ENCODE measurements at regions not wholly inside any gene's neighbourhood (a gene's known extent, or its start where the extent isn't known, plus 50 kb on each side); places are given as distances from the start of the nearest gene placed in this dataset.

DNA sequence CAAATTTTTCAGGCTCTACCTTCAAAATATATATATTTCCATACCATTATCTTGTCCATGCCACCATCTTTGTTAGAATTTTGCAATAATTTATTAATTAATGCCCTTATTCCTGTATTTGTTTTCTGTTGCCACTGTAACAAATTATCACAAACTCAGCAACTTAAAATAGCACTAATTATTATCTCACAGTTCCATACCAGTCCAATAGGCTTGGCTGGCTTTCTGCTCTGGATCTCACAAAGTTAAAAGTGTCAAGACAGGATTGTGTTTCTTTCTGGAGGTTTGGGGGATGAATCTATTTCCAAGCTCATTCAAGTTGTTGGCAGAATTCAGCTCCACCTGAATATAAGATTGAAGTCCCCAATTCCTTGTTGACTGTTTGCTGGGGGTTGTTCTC lies 58.6 kb upstream of the SLC38A4 start:
- no peaks in the 10 kb centered on the region for H3K36me3 ChIP-seq (ENCODE audit: control insufficient read depth, insufficient read depth, low read length)
- no peaks in the 10 kb centered on the region for H3K4me1 ChIP-seq
- no peaks in the 10 kb centered on the region for H3K9me3 ChIP-seq (ENCODE audit: control insufficient read depth, low read length)
- H3K79me2 ChIP-seq = no peaks in the 10 kb centered on the region
- H3K4me2 ChIP-seq (ENCODE audit: low read length) = no peak overlapping the region
- TF ChIP-seq, protein P1, sequence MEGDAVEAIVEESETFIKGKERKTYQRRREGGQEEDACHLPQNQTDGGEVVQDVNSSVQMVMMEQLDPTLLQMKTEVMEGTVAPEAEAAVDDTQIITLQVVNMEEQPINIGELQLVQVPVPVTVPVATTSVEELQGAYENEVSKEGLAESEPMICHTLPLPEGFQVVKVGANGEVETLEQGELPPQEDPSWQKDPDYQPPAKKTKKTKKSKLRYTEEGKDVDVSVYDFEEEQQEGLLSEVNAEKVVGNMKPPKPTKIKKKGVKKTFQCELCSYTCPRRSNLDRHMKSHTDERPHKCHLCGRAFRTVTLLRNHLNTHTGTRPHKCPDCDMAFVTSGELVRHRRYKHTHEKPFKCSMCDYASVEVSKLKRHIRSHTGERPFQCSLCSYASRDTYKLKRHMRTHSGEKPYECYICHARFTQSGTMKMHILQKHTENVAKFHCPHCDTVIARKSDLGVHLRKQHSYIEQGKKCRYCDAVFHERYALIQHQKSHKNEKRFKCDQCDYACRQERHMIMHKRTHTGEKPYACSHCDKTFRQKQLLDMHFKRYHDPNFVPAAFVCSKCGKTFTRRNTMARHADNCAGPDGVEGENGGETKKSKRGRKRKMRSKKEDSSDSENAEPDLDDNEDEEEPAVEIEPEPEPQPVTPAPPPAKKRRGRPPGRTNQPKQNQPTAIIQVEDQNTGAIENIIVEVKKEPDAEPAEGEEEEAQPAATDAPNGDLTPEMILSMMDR (IDR thresholded peaks at IDR 0.05) = no peak
- H3K9ac ChIP-seq = no peak overlapping the region
- H2AFZ ChIP-seq = no peak overlapping the region
- no peaks in the 10 kb centered on the region for H3K27me3 ChIP-seq (ENCODE audit: control insufficient read depth, insufficient read depth, low read length)
- no peak overlapping the region for H3K4me3 ChIP-seq (ENCODE audit: low read depth, low read length)
- no peak overlapping the region for H3K27ac ChIP-seq

DNA sequence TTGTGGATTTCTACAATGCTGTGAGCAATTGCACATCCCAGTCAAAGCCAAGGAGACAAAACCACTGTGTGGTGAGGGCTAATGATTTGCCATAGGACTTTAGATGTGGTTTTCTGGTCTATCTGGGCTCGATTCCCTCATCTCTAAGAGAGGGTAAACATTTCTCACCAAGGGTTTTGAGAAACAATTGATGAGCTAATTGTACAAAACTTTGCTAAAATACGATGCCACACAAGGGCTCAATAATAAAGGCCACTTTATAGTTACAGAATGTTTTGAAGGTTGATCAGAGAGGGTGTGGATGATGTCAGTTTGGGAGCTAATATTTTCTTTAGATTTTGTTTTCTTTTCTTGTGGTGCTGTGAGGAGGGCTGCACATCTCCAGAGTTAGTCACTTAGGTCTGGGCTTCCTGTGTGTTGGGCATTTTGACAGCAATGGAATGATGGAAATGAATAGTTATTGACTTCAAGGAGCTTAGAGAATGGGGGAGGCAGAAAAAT lies 60.8 kb upstream of the SLC38A4 start:
- H3K9ac ChIP-seq = no peak overlapping the region
- no peaks in the 10 kb centered on the region for H3K36me3 ChIP-seq (ENCODE audit: control insufficient read depth, insufficient read depth, low read length)
- no peak overlapping the region for H2AFZ ChIP-seq
- no peak overlapping the region for H3K4me3 ChIP-seq (ENCODE audit: low read depth, low read length)
- no peaks in the 10 kb centered on the region for H3K9me3 ChIP-seq (ENCODE audit: control insufficient read depth, low read length)
- H3K4me2 ChIP-seq (ENCODE audit: low read length) = no peak overlapping the region
- H3K79me2 ChIP-seq = no peaks in the 10 kb centered on the region
- H3K27me3 ChIP-seq (ENCODE audit: control insufficient read depth, insufficient read depth, low read length) = no peaks in the 10 kb centered on the region
- TF ChIP-seq, protein P1 (IDR thresholded peaks at IDR 0.05) = no peak
- no peak overlapping the region for H3K27ac ChIP-seq
- H3K4me1 ChIP-seq = no peaks in the 10 kb centered on the region

DNA sequence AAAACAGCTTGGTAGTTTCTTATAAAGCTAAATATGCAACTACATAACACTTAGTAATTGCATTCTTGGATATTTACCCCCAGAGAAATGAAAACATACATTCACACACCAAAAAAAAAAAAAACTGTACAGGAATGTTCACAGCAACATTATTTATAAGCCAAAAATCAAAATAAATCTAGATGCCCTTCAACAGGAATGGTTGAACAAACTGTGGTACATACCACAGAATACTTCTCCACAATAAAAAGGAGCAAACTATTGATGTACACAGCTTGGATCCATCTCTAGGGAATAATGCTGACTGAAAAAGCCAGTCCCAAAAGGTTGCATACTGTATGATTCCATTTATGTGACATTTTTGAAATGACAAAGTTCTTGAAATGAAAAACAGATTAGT lies 62.1 kb upstream of the SLC38A4 start:
- Histone ChIP-seq H3K27me3 (ENCODE audit: control insufficient read depth, insufficient read depth, low read length) (no peaks in the 10 kb centered on the region), H3K27ac (no peak overlapping the region), H3K4me1 (no peaks in the 10 kb centered on the region), H3K36me3 (ENCODE audit: control insufficient read depth, insufficient read depth, low read length) (no peaks in the 10 kb centered on the region), H3K4me3 (ENCODE audit: low read depth, low read length) (no peak overlapping the region), H3K79me2 (no peaks in the 10 kb centered on the region), H3K9me3 (ENCODE audit: control insufficient read depth, low read length) (no peaks in the 10 kb centered on the region), H2AFZ (no peak overlapping the region), H3K4me2 (ENCODE audit: low read length) (no peak overlapping the region), H3K9ac (no peak overlapping the region)
- TF ChIP-seq, protein P1 (IDR thresholded peaks at IDR 0.05) = no peak

DNA sequence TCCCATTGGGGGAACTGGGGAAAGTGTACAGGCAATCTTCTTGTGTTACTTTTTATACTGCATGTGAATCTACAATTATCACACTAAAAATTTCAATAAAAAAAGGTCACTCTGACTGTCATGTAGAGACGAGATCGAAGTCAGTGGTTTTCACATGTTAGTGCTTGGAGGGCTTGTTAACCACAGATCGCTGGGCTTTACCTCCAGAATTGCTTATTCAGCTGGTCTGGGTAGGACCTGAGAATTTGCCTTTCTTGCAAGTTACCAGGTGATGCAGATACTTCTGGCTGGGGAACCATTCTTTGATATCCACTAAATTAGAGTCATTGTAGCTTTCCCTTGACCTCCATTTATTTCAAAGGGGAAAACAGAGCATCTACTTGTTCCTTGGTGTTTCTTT lies 62.8 kb upstream of the SLC38A4 start:
- Histone ChIP-seq H3K4me2 (ENCODE audit: low read length) (no peak overlapping the region), H3K27ac (no peak overlapping the region), H3K79me2 (no peaks in the 10 kb centered on the region), H3K27me3 (ENCODE audit: control insufficient read depth, insufficient read depth, low read length) (no peaks in the 10 kb centered on the region), H3K9me3 (ENCODE audit: control insufficient read depth, low read length) (no peaks in the 10 kb centered on the region), H2AFZ (no peak overlapping the region), H3K4me3 (ENCODE audit: low read depth, low read length) (no peak overlapping the region), H3K9ac (no peak overlapping the region), H3K36me3 (ENCODE audit: control insufficient read depth, insufficient read depth, low read length) (no peaks in the 10 kb centered on the region), H3K4me1 (no peaks in the 10 kb centered on the region)
- TF ChIP-seq, protein P1 (IDR thresholded peaks at IDR 0.05) = no peak

DNA sequence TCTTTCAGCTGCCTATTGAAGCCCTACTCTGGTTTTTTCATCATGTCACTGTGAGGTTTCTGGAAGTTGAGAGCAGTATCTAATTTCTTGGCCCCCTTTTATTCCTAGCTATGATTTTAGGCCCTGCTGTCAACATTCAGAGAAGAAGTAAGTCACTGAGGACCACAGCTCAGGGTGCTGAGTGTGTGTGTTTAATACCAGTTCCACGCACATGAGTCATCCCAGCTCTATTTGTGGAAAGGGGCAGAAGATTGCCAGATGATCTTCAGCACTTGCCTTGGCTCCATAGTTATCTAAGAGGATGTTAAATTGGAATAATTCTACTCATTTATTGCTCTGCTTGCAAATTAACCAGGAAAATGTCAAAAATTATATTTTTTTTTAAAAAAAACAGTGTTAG lies 65.5 kb upstream of the SLC38A4 start:
- no peaks in the 10 kb centered on the region for H3K9me3 ChIP-seq (ENCODE audit: control insufficient read depth, low read length)
- H3K36me3 ChIP-seq (ENCODE audit: control insufficient read depth, insufficient read depth, low read length) = no peaks in the 10 kb centered on the region
- H3K27me3 ChIP-seq (ENCODE audit: control insufficient read depth, insufficient read depth, low read length) = no peaks in the 10 kb centered on the region
- H3K9ac ChIP-seq = no peak overlapping the region
- H2AFZ ChIP-seq = no peak overlapping the region
- H3K4me3 ChIP-seq (ENCODE audit: low read depth, low read length) = no peak overlapping the region
- H3K79me2 ChIP-seq = no peaks in the 10 kb centered on the region
- no peak overlapping the region for H3K27ac ChIP-seq
- no peak overlapping the region for H3K4me2 ChIP-seq (ENCODE audit: low read length)
- TF ChIP-seq, protein P1 (IDR thresholded peaks at IDR 0.05) = no peak
- H3K4me1 ChIP-seq = no peaks in the 10 kb centered on the region
